Activated T-cell treated with anti-CD3 and anti-CD28 coated beads, Interleukin-2, amount 50 U/mL, for 72 hours (primary cell): ENCODE measurements at regions not wholly inside any gene's neighbourhood (a gene's known extent, or its start where the extent isn't known, plus 50 kb on each side); places are given as distances from the start of the nearest gene placed in this dataset.

ENCODE experiments used
- ATAC-seq, 2 donors: fragments of 150-1000 bp; cut with Tn5 transposase; replicated peaks in 1 of 2; 2 replicates each; pipeline ENCODE4 v1.10.0; 2021; ENCODE audit warnings: moderate library complexity in 2 of 2, mild to moderate bottlenecking in 1 of 2
- DNase-seq, 2 donors: peaks; one replicate each; pipeline ENCODE4 v3.0.0; 2021 to 2022; ENCODE audit warnings: mixed read lengths in 1 of 2
- H3K27ac Mint-ChIP-seq: one replicate; pipeline ENCODE4 v1.8.0; 2022; ENCODE audit warnings: mild to moderate bottlenecking, moderate library complexity, mixed read lengths
- H3K27me3 Mint-ChIP-seq: one replicate; pipeline ENCODE4 v1.8.0; 2022; ENCODE audit warnings: low read depth, mixed read lengths
- H3K36me3 Mint-ChIP-seq, 2 donors: one replicate each; pipeline ENCODE4 v1.8.0; 2022; ENCODE audit warnings: mixed read lengths in 2 of 2, mild to moderate bottlenecking in 1 of 2; ENCODE audit not compliant: insufficient read depth in 2 of 2
- H3K4me1 Mint-ChIP-seq: one replicate; pipeline ENCODE4 v1.8.0; 2022; ENCODE audit warnings: low read depth, mixed read lengths
- H3K4me3 Mint-ChIP-seq, 2 donors: one replicate each; pipeline ENCODE4 v1.8.0; 2022; ENCODE audit warnings: mild to moderate bottlenecking in 2 of 2, mixed read lengths in 2 of 2, moderate library complexity in 2 of 2
- H3K9me3 Mint-ChIP-seq, 2 donors: one replicate each; pipeline ENCODE4 v1.8.0; 2022; ENCODE audit warnings: mixed read lengths in 2 of 2

GRCh38 chr6:12364621-12365020 lies 74.5 kb downstream of the EDN1 start:
- H3K27me3 Mint-ChIP-seq: peaks cover 16% of the 10 kb centered on the region
- DNase-seq (no peak), ATAC-seq (no peak)

DNA sequence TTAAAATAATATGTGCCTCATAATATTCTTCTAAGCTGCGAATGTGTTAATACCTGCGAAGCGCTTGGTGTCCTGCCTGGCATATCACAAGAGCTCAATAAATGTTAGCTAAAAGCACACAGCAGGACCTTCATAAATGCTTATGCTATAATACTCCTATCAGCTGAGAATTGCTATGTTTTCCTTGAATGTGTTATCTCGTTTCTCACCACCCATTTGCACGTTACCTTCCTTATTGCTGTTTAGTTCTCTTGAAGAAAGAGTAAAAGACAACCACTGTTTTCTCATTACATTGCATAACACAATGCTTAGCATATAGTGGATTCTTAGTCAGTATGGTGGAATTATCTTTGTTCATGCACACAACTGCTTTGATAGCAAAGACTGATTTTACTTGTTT lies 76.6 kb downstream of the EDN1 start:
- Mint-ChIP-seq H3K9me3 (peaks cover 0 to 4% of the 10 kb centered on the region in 2 donors), H3K4me3 (no peak overlapping the region), H3K27ac (no peak overlapping the region), H3K27me3 (peaks cover 24% of the 10 kb centered on the region), H3K36me3 (no peaks in the 10 kb centered on the region), H3K4me1 (no peaks in the 10 kb centered on the region)
- ATAC-seq: no peak
- DNase-seq: no peak

More at GRCh38 chr6:12364621-12365020, 74.5 kb downstream of the EDN1 start:
- Mint-ChIP-seq H3K4me3 (no peak overlapping the region), H3K9me3 (peaks cover 0 to 4% of the 10 kb centered on the region in 2 donors), H3K36me3 (no peaks in the 10 kb centered on the region), H3K27ac (no peak overlapping the region), H3K4me1 (no peaks in the 10 kb centered on the region)

GRCh38 chr6:12367412-12367811 lies 77.3 kb downstream of the EDN1 start:
- Mint-ChIP-seq H3K4me3 (no peak overlapping the region), H3K27me3 (peaks cover 24% of the 10 kb centered on the region), H3K4me1 (no peaks in the 10 kb centered on the region), H3K36me3 (no peaks in the 10 kb centered on the region), H3K9me3 (peaks cover 0 to 4% of the 10 kb centered on the region in 2 donors), H3K27ac (no peak overlapping the region)
- DNase-seq (no peak), ATAC-seq (no peak)

DNA sequence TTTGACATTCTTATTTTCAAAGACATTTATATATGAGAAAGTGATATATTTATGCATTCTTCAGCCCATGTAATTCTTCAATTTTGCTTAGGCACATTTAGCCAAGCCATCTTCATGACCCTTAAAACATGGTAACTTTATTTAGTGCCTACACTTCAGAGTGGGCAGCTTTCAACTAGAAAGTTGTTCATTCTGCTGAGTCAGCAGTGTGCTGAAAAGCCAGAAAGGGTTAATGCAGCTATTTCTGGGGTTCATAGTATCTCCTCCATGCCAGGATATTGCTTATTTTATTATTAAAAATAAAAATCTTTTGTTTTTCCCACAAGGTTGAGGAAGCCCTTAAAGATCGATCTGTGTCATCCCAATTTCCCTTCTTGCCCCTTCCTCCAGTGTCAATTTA lies 79.2 kb downstream of the EDN1 start:
- H3K27ac Mint-ChIP-seq: no peak overlapping the region
- no peak overlapping the region for H3K4me3 Mint-ChIP-seq
- no peaks in the 10 kb centered on the region for H3K36me3 Mint-ChIP-seq
- no peak for ATAC-seq
- DNase-seq: no peak
- no peaks in the 10 kb centered on the region for H3K4me1 Mint-ChIP-seq
- peaks cover 0 to 4% of the 10 kb centered on the region in 2 donors for H3K9me3 Mint-ChIP-seq
- peaks cover 35% of the 10 kb centered on the region for H3K27me3 Mint-ChIP-seq

- Mint-ChIP-seq H3K4me3 (no peak overlapping the region), H3K27me3 (peaks cover 35% of the 10 kb centered on the region)
- no peak for ATAC-seq
These were observed 79.7 kb downstream of the EDN1 start for GRCh38 chr6:12369781-12370262.

DNA sequence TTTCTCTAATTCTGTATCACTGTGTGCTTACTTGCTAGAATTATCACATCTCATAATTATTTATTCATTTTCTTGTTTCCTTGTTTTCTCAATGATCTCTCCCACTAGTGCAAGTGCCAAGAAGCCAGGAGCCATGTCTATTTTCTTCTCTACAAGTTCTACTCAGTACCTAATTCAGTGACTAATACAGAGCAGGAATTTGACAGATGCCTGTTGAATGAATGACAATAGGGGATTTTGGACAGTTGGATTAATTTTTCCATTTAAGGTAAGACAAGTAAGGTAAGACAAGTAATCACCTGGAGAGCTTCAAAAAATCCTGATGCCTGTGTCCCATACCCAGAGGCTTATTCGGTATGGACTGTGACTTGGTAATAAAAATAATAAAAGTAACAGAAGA lies 81.0 kb downstream of the EDN1 start:
- Mint-ChIP-seq H3K27me3 (peaks cover 42% of the 10 kb centered on the region), H3K27ac (no peak overlapping the region), H3K4me3 (no peak overlapping the region), H3K4me1 (no peaks in the 10 kb centered on the region), H3K36me3 (no peaks in the 10 kb centered on the region), H3K9me3 (peaks cover 2 to 4% of the 10 kb centered on the region in 2 donors)
- no peak for DNase-seq
- no peak for ATAC-seq

More at GRCh38 chr6:12369781-12370262, 79.7 kb downstream of the EDN1 start:
- H3K27ac Mint-ChIP-seq: no peak overlapping the region
- H3K36me3 Mint-ChIP-seq: no peaks in the 10 kb centered on the region
- peaks cover 0 to 4% of the 10 kb centered on the region in 2 donors for H3K9me3 Mint-ChIP-seq
- no peak for DNase-seq
- H3K4me1 Mint-ChIP-seq: no peaks in the 10 kb centered on the region

- no peak overlapping the region for H3K4me3 Mint-ChIP-seq
- H3K27me3 Mint-ChIP-seq: peaks cover 47% of the 10 kb centered on the region
- no peaks in the 10 kb centered on the region for H3K4me1 Mint-ChIP-seq
- no peak for DNase-seq
- H3K36me3 Mint-ChIP-seq: no peaks in the 10 kb centered on the region
- no peak for ATAC-seq
- peaks cover 3 to 4% of the 10 kb centered on the region in 2 donors for H3K9me3 Mint-ChIP-seq
- no peak overlapping the region for H3K27ac Mint-ChIP-seq
These were observed 81.5 kb downstream of the EDN1 start for GRCh38 chr6:12371641-12372146.

DNA sequence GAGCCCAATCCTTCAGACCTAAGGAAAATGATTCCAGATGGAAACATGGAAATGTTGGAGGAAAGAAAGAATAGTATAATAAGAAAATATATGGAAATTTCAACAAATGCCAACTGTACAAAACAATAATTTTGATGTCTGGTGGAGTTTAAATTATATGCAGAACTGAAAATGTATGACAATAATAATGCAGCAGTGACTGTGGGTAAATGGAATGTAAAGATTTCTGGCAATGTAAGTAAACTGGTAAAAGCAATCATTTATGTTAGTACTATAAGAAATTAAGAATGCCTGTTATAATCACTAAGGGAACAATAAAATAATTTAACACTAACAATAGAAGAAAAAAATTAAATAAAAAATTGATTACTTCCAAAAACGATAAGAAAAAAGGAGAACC lies 89.0 kb downstream of the EDN1 start:
- DNase-seq: no peak
- H3K9me3 Mint-ChIP-seq: peaks cover 0 to 3% of the 10 kb centered on the region in 2 donors
- H3K36me3 Mint-ChIP-seq: no peaks in the 10 kb centered on the region
- no peaks in the 10 kb centered on the region for H3K4me1 Mint-ChIP-seq
- H3K4me3 Mint-ChIP-seq: no peak overlapping the region
- ATAC-seq: no peak
- H3K27ac Mint-ChIP-seq: no peak overlapping the region
- H3K27me3 Mint-ChIP-seq: peaks cover 48% of the 10 kb centered on the region

DNA sequence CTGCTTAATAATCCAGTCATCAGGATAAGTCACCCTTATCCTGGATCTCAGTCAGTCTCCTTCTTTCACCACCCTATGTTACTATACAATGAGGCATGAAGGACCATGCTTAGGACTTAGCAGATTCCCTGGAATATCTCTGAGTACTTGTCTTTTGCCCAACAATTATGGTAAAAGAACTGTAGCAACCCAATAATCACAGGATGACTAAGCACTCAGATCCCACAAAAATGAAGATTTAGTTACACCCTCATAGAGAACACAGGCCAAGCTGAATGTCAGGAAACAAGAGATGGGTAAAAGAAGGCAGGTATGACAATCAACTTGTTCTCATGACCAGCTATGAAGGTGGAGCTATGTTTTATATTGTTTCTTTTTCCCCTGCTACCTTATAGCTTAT lies 91.4 kb downstream of the EDN1 start:
- Mint-ChIP-seq H3K27me3 (peaks cover 36% of the 10 kb centered on the region), H3K9me3 (no peaks in the 10 kb centered on the region), H3K36me3 (no peaks in the 10 kb centered on the region), H3K27ac (no peak overlapping the region), H3K4me1 (no peaks in the 10 kb centered on the region), H3K4me3 (no peak overlapping the region)
- DNase-seq (no peak), ATAC-seq (no peak)

DNA sequence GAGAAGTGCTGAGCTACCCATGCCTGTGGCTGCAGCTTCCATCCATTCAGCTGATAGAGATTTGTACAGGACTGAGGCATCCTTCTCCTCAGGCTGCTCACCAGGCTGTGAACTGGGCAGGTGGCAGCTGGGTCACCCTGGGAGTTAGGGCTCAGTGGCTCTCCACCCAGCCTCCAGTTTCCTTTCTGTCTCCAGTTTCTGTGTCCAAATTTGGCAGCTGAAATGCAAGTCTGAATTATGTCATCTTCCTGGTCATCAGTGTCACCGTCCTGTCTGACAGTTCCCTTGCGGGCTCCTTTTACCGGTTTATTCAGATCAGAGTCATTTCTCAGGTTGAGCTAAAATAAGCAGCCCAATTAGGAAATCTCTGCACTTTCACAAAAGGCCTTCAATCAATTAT lies 93.3 kb downstream of the EDN1 start:
- H3K9me3 Mint-ChIP-seq: peaks cover 2 to 3% of the 10 kb centered on the region in 2 donors
- DNase-seq (no peak), ATAC-seq (no peak)
- no peak overlapping the region for H3K27ac Mint-ChIP-seq
- H3K27me3 Mint-ChIP-seq: peaks cover 35% of the 10 kb centered on the region
- no peaks in the 10 kb centered on the region for H3K36me3 Mint-ChIP-seq
- H3K4me3 Mint-ChIP-seq: no peak overlapping the region
- H3K4me1 Mint-ChIP-seq: no peaks in the 10 kb centered on the region

- ATAC-seq (no peak), DNase-seq (no peak)
- H3K36me3 Mint-ChIP-seq: no peaks in the 10 kb centered on the region
- no peaks in the 10 kb centered on the region for H3K4me1 Mint-ChIP-seq
- H3K9me3 Mint-ChIP-seq: peaks cover 2 to 3% of the 10 kb centered on the region in 2 donors
- H3K4me3 Mint-ChIP-seq: no peak overlapping the region
- H3K27ac Mint-ChIP-seq: no peak overlapping the region
- peaks cover 34% of the 10 kb centered on the region for H3K27me3 Mint-ChIP-seq
These were observed 94.3 kb downstream of the EDN1 start for GRCh38 chr6:12384357-12384912.

- H3K4me3 Mint-ChIP-seq: no peak overlapping the region
- H3K36me3 Mint-ChIP-seq: no peaks in the 10 kb centered on the region
- H3K4me1 Mint-ChIP-seq: no peaks in the 10 kb centered on the region
- no peak for ATAC-seq
- DNase-seq: no peak
- H3K27ac Mint-ChIP-seq: no peak overlapping the region
- peaks cover 2 to 3% of the 10 kb centered on the region in 2 donors for H3K9me3 Mint-ChIP-seq
- H3K27me3 Mint-ChIP-seq: peaks cover 35% of the 10 kb centered on the region
These were observed 95.2 kb downstream of the EDN1 start for GRCh38 chr6:12385316-12385715.

- Mint-ChIP-seq H3K4me1 (no peaks in the 10 kb centered on the region), H3K27ac (no peak overlapping the region), H3K27me3 (peaks cover 35% of the 10 kb centered on the region), H3K9me3 (peaks cover 2 to 3% of the 10 kb centered on the region in 2 donors), H3K36me3 (no peaks in the 10 kb centered on the region), H3K4me3 (no peak overlapping the region)
- DNase-seq (no peak), ATAC-seq (no peak)
These were observed 96.7 kb downstream of the EDN1 start for GRCh38 chr6:12386816-12387215.

DNA sequence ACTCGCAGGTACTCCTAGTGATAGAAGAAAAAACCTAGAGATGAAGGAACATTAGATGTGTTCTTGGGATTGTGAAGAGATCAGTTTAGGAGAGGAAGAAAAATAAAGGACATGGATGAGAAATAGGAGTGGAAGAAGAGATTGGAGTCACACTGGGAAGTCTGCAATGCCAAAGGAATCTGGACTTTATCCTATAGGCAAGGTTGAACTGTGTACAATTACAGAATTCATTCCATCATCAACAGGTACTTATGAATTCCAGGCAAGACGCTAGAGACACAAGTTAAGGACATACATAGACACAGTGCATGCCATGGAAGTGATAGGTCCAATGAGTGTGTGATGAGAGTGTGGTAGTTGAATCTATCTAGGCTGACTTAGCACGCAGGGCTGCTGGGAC lies 101.3 kb downstream of the EDN1 start:
- ATAC-seq (no peak), DNase-seq (no peak)
- Mint-ChIP-seq H3K27ac (no peak overlapping the region), H3K27me3 (peaks cover 32% of the 10 kb centered on the region), H3K4me1 (no peaks in the 10 kb centered on the region), H3K9me3 (peaks cover 2 to 3% of the 10 kb centered on the region in 2 donors), H3K4me3 (no peak overlapping the region), H3K36me3 (no peaks in the 10 kb centered on the region)
